ENCODE measurements at regions not wholly inside any gene's neighbourhood (a gene's known extent, or its start where the extent isn't known, plus 50 kb on each side); places are given as distances from the start of the nearest gene placed in this dataset.
A peak's percentile ranks its signal among the peaks of the same experiment; 100 is the strongest.
"Not testable (repeated sequence)": the region's sequence is repeated elsewhere in the genome, so short reads cannot be mapped to it uniquely, and the experiment has no call there.

DNA sequence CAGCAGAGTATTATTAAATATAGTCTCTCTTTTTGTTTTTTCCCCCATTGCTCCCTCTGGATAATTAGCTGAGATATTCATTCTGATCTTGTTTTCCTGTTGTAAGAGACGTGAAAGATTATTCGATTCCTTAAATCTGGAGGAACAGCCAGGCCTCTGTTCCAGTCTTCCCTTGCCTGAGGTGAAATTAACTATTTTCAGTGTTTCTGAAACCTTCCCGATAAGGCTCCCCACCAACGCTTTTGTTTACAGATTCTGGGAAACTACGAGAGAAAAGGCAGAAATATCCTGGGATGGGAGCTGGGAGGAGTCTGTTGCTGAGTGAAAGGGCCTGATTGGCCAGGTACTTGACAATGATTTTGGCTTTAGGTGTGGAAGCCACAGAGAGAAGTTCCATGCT, 63.6 kb upstream of the AGR3 start:
- no peaks in the 10 kb centered on the region for H3K27me3 ChIP-seq (ENCODE audit: insufficient read depth, low read length)
- H3K4me2 ChIP-seq (ENCODE audit: low read length) = no peak overlapping the region
- H4K20me1 ChIP-seq (ENCODE audit: insufficient read depth, low read length) = no peaks in the 10 kb centered on the region
- DNase-seq (ENCODE audit: low read depth) = no peak
- Mint-ChIP-seq H3K27me3 (ENCODE audit: low read depth, unreplicated experiment) (no peaks in the 10 kb centered on the region), H3K4me3 (ENCODE audit: unreplicated experiment) (no peak overlapping the region), H3K27ac (ENCODE audit: unreplicated experiment) (no peak overlapping the region), H3K4me1 (ENCODE audit: low read depth, unreplicated experiment) (peaks cover 6% of the 10 kb centered on the region), H3K9me3 (ENCODE audit: unreplicated experiment) (peaks cover 31% of the 10 kb centered on the region), H3K36me3 (ENCODE audit: low read depth, unreplicated experiment) (peaks cover 21% of the 10 kb centered on the region)
- no peak for TF ChIP-seq EZH2 (IDR thresholded peaks at IDR 0.05; ENCODE audit: insufficient read depth, low read length)
- TF ChIP-seq, protein P1, sequence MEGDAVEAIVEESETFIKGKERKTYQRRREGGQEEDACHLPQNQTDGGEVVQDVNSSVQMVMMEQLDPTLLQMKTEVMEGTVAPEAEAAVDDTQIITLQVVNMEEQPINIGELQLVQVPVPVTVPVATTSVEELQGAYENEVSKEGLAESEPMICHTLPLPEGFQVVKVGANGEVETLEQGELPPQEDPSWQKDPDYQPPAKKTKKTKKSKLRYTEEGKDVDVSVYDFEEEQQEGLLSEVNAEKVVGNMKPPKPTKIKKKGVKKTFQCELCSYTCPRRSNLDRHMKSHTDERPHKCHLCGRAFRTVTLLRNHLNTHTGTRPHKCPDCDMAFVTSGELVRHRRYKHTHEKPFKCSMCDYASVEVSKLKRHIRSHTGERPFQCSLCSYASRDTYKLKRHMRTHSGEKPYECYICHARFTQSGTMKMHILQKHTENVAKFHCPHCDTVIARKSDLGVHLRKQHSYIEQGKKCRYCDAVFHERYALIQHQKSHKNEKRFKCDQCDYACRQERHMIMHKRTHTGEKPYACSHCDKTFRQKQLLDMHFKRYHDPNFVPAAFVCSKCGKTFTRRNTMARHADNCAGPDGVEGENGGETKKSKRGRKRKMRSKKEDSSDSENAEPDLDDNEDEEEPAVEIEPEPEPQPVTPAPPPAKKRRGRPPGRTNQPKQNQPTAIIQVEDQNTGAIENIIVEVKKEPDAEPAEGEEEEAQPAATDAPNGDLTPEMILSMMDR (IDR thresholded peaks at IDR 0.05; ENCODE audit: insufficient read depth, low read depth, low read length) = no peak
- no peak overlapping the region for H3K9ac ChIP-seq (ENCODE audit: low read length)
- H3K4me3 ChIP-seq (ENCODE audit: insufficient read depth, low read depth, low read length) = no peak overlapping the region
- no peak for FAIRE-seq
- peaks cover 8% of the 10 kb centered on the region for H3K9me3 ChIP-seq (ENCODE audit: insufficient read depth, low read depth, low read length)
- H3K4me1 ChIP-seq (ENCODE audit: insufficient read depth, low read length) = no peaks in the 10 kb centered on the region
- no peak overlapping the region for H3K27ac ChIP-seq (ENCODE audit: low read depth, low read length)
- H3K36me3 ChIP-seq (ENCODE audit: insufficient read depth, low read length) = no peaks in the 10 kb centered on the region
- no peak overlapping the region for H2AFZ ChIP-seq (ENCODE audit: low read depth, low read length)
- H3K79me2 ChIP-seq (ENCODE audit: insufficient read depth, low read length) = no peaks in the 10 kb centered on the region

DNA sequence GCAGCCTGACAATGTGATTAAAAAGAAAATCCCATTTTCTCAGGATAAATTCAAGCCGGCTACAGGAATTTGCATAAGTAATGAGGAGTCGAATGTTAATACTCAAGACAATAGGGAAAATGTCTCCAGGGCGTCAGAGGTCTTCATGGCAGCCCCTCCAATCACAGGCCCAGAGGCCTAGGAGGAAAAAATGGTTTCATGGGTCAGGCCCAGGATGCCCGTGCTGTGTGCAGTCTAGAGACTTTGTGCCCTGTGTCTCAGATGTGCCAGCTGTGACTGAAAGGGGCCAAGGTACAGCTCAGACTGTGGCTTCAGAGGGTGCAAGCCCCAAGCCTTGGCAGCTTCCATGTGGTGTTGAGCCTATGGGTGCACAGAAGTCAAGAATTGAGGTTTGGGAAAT, 66.3 kb upstream of the AGR3 start:
- not testable (repeated sequence) for H3K4me3 Mint-ChIP-seq (ENCODE audit: unreplicated experiment); FAIRE-seq
- peaks cover 21% of the 10 kb centered on the region for H3K36me3 Mint-ChIP-seq (ENCODE audit: low read depth, unreplicated experiment)

DNA sequence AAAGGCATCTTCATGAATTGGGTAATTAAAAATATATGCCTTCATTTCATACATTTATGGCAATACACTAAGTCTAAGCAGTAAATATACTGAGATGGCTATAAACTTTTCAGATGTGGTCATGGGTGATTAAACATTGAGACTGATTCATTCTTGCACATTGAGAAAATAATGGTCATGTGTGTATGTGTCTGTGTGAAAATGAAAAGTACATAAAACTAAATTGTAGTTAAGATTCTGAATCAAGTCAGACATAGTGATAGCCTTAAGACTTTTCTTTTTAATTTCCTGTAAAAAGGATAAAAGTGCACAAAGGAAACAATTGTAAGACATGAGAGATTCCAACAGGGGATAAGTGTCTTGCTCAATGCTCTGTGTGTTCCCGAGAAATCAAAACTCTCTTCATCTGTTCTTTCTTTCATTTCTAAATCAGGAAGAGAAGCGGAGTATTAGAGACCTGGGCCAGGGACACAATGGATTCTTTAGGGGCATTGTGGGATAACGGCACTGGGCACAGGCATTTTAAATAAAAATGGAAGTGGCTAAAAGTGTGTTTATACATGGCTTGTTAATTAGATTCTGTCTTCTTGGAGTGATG, 69.8 kb upstream of the AGR3 start:
- no peaks in the 10 kb centered on the region for H3K27me3 Mint-ChIP-seq (ENCODE audit: low read depth, unreplicated experiment)
- DNase-seq (ENCODE audit: low read depth) = no peak
- Histone ChIP-seq H3K27me3 (ENCODE audit: insufficient read depth, low read length) (no peaks in the 10 kb centered on the region), H3K4me3 (ENCODE audit: insufficient read depth, low read depth, low read length) (no peak overlapping the region), H3K4me2 (ENCODE audit: low read length) (peak overlapping the region; percentile 65), H3K9ac (ENCODE audit: low read length) (peak overlapping the region; percentile 39), H3K27ac (ENCODE audit: low read depth, low read length) (no peak overlapping the region), H3K9me3 (ENCODE audit: insufficient read depth, low read depth, low read length) (peaks cover 8% of the 10 kb centered on the region), H2AFZ (ENCODE audit: low read depth, low read length) (peak overlapping the region; percentile 44), H3K4me1 (ENCODE audit: insufficient read depth, low read length) (no peaks in the 10 kb centered on the region), H3K79me2 (ENCODE audit: insufficient read depth, low read length) (no peaks in the 10 kb centered on the region), H4K20me1 (ENCODE audit: insufficient read depth, low read length) (no peaks in the 10 kb centered on the region), H3K36me3 (ENCODE audit: insufficient read depth, low read length) (no peaks in the 10 kb centered on the region)
- peaks cover 4% of the 10 kb centered on the region for H3K4me1 Mint-ChIP-seq (ENCODE audit: low read depth, unreplicated experiment)
- no peak overlapping the region for H3K27ac Mint-ChIP-seq (ENCODE audit: unreplicated experiment)
- peaks cover 17% of the 10 kb centered on the region for H3K9me3 Mint-ChIP-seq (ENCODE audit: unreplicated experiment)
- no peak for FAIRE-seq
- no peak overlapping the region for H3K4me3 Mint-ChIP-seq (ENCODE audit: unreplicated experiment)
- TF ChIP-seq EZH2 (IDR thresholded peaks at IDR 0.05; ENCODE audit: insufficient read depth, low read length) = no peak
- peaks cover 13% of the 10 kb centered on the region for H3K36me3 Mint-ChIP-seq (ENCODE audit: low read depth, unreplicated experiment)

More for the DNA sequence above, 66.3 kb upstream of the AGR3 start:
- not testable (repeated sequence) for H3K4me3 ChIP-seq (ENCODE audit: insufficient read depth, low read depth, low read length); H3K36me3 ChIP-seq (ENCODE audit: insufficient read depth, low read length); H3K27me3 Mint-ChIP-seq (ENCODE audit: low read depth, unreplicated experiment); H3K27ac Mint-ChIP-seq (ENCODE audit: unreplicated experiment); H3K4me1 Mint-ChIP-seq (ENCODE audit: low read depth, unreplicated experiment); H3K27ac ChIP-seq (ENCODE audit: low read depth, low read length); H4K20me1 ChIP-seq (ENCODE audit: insufficient read depth, low read length); H2AFZ ChIP-seq (ENCODE audit: low read depth, low read length); H3K9me3 ChIP-seq (ENCODE audit: insufficient read depth, low read depth, low read length); H3K4me1 ChIP-seq (ENCODE audit: insufficient read depth, low read length); H3K27me3 ChIP-seq (ENCODE audit: insufficient read depth, low read length); DNase-seq (ENCODE audit: low read depth); H3K4me2 ChIP-seq (ENCODE audit: low read length); H3K9ac ChIP-seq (ENCODE audit: low read length); H3K79me2 ChIP-seq (ENCODE audit: insufficient read depth, low read length)
- peaks cover 31% of the 10 kb centered on the region for H3K9me3 Mint-ChIP-seq (ENCODE audit: unreplicated experiment)
